GM23338 (cell line): ENCODE measurements at regions not wholly inside any gene's neighbourhood (a gene's known extent, or its start where the extent isn't known, plus 50 kb on each side); places are given as distances from the start of the nearest gene placed in this dataset.

Experiments
- CREB1 ChIP-seq: fragments of 250-450 bp; sonication (Bioruptor Pico); IDR thresholded peaks from 2 replicates; pipeline ENCODE4 v1.5.0; 2020; ENCODE audit warnings: low read depth, mild to moderate bottlenecking, moderate library complexity
- EZH2 ChIP-seq: fragments of 200-600 bp; sonication (generic); IDR thresholded peaks from one replicate; pipeline ENCODE4 v1.8.0; 2017; ENCODE audit warnings: antibody characterized with exemption, mild to moderate bottlenecking, low read depth; ENCODE audit not compliant: unreplicated experiment
- EZH2phosphoT487 ChIP-seq: fragments of 200-600 bp; sonication (generic); IDR thresholded peaks from one replicate; pipeline ENCODE4 v1.8.1; 2018; ENCODE audit warnings: antibody characterized with exemption; ENCODE audit not compliant: unreplicated experiment
- POLR2AphosphoS5 ChIP-seq: IDR thresholded peaks from 2 replicates; pipeline ENCODE4 v1.6.1; 2016; ENCODE audit warnings: antibody characterized with exemption, low read depth
- TF ChIP-seq, protein P1 (sequence below): IDR thresholded peaks from one replicate; pipeline ENCODE4 v1.6.1; 2018; ENCODE audit warnings: antibody characterized with exemption; ENCODE audit not compliant: unreplicated experiment
- TF ChIP-seq, protein P2 (sequence below), 2 experiments: fragments of 200-600 bp in 1 of 2; sonication (generic) in 1 of 2; conservative IDR thresholded peaks; 2 replicates each; pipeline versions ENCODE4 v1.5.1 to v1.6.1; 2016 to 2017; ENCODE audit warnings: antibody characterized with exemption in 2 of 2, low read depth in 2 of 2, mild to moderate bottlenecking in 2 of 2, moderate library complexity in 1 of 2

DNA sequence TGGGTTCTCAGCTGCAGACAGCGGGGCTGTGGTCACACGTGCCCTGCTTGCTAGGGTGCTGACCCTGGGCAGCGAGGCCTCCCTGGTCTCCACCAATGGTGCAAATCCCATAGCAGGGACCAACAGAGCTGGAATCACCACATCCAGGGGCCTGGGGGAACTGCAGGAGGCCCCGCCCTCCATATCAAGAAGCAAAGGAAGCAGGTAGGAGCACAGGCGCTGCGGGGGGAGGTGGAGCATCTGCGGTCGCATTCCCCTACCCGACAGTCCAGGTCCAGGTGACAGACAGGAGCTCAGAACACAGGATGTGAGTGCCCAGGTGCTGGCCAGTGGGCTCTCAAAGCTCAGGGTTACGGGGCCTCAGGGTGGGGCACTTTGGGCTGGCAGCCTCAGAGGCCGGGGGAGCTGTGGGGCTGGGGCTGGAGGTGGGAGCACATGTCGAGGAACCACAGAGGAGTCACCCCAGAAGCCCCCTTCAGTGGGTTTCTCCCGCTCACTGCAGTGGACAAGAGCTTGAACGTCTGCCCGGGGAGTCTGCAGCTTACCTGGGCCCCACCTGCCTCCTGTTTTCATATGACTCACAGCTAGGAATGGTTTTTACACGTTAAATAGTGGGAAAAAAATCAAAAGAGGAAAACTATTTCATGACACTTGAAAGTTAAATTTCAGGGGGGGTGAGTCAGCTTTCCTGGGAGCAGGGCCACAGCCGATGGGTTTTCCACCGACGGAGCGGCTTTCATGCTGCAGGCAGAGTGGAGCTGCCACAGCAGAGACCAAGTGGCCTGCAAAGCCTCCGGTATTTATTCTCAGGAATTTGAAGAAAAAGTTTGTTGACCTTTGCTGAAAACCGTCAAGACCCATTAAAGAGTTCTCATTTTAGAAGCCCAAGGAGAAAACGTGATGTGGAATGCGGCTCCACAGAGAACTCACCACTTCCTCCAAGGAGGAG is 148.7 kb upstream of the PPP2R2D start:
- TF ChIP-seq EZH2 (no peak), POLR2AphosphoS5 (no peak), EZH2phosphoT487 (no peak), CREB1 (no peak)
- TF ChIP-seq, protein P1, sequence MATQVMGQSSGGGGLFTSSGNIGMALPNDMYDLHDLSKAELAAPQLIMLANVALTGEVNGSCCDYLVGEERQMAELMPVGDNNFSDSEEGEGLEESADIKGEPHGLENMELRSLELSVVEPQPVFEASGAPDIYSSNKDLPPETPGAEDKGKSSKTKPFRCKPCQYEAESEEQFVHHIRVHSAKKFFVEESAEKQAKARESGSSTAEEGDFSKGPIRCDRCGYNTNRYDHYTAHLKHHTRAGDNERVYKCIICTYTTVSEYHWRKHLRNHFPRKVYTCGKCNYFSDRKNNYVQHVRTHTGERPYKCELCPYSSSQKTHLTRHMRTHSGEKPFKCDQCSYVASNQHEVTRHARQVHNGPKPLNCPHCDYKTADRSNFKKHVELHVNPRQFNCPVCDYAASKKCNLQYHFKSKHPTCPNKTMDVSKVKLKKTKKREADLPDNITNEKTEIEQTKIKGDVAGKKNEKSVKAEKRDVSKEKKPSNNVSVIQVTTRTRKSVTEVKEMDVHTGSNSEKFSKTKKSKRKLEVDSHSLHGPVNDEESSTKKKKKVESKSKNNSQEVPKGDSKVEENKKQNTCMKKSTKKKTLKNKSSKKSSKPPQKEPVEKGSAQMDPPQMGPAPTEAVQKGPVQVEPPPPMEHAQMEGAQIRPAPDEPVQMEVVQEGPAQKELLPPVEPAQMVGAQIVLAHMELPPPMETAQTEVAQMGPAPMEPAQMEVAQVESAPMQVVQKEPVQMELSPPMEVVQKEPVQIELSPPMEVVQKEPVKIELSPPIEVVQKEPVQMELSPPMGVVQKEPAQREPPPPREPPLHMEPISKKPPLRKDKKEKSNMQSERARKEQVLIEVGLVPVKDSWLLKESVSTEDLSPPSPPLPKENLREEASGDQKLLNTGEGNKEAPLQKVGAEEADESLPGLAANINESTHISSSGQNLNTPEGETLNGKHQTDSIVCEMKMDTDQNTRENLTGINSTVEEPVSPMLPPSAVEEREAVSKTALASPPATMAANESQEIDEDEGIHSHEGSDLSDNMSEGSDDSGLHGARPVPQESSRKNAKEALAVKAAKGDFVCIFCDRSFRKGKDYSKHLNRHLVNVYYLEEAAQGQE = no peak
- TF ChIP-seq, protein P2, sequence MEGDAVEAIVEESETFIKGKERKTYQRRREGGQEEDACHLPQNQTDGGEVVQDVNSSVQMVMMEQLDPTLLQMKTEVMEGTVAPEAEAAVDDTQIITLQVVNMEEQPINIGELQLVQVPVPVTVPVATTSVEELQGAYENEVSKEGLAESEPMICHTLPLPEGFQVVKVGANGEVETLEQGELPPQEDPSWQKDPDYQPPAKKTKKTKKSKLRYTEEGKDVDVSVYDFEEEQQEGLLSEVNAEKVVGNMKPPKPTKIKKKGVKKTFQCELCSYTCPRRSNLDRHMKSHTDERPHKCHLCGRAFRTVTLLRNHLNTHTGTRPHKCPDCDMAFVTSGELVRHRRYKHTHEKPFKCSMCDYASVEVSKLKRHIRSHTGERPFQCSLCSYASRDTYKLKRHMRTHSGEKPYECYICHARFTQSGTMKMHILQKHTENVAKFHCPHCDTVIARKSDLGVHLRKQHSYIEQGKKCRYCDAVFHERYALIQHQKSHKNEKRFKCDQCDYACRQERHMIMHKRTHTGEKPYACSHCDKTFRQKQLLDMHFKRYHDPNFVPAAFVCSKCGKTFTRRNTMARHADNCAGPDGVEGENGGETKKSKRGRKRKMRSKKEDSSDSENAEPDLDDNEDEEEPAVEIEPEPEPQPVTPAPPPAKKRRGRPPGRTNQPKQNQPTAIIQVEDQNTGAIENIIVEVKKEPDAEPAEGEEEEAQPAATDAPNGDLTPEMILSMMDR (conservative IDR thresholded peaks at IDR 0.05; ENCODE audit: low read depth in 2 of 2) = no peak
